22Rv1 (cell line): ENCODE measurements at regions not wholly inside any gene's neighbourhood (a gene's known extent, or its start where the extent isn't known, plus 50 kb on each side); places are given as distances from the start of the nearest gene placed in this dataset.

ENCODE experiments used
- H3K27ac ChIP-seq: fragments of 450-650 bp; 2 replicates; pipeline ENCODE4 v1.5.1; 2017
- ZFX ChIP-seq: fragments of 450-650 bp; IDR thresholded peaks from 2 replicates; pipeline ENCODE4 v1.6.1; 2017; ENCODE audit warnings: antibody characterized with exemption, borderline replicate concordance
- TF ChIP-seq, protein P1 (sequence below): fragments of 450-650 bp; IDR thresholded peaks from 2 replicates; pipeline ENCODE4 v1.5.1; 2017; ENCODE audit warnings: mild to moderate bottlenecking

DNA sequence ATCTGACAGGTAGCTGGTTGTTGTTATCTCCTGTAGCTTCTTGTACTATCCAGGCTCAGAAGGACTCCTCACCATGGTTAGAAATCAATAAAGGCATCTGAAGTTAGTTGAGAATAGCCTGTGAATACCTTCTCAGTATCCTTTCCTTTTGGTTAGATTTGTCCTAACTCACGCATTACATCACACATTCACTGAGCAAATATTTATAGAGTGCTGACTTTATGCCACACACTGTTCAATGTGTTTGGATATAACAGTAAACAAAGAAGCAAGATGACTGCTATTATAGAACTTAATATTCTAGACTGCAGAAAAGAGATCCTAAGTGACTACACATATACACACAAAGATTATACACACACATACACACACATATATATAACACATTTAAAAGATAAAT lies 889.9 kb upstream of the CHAC2 start:
- no peak overlapping the region for H3K27ac ChIP-seq

DNA sequence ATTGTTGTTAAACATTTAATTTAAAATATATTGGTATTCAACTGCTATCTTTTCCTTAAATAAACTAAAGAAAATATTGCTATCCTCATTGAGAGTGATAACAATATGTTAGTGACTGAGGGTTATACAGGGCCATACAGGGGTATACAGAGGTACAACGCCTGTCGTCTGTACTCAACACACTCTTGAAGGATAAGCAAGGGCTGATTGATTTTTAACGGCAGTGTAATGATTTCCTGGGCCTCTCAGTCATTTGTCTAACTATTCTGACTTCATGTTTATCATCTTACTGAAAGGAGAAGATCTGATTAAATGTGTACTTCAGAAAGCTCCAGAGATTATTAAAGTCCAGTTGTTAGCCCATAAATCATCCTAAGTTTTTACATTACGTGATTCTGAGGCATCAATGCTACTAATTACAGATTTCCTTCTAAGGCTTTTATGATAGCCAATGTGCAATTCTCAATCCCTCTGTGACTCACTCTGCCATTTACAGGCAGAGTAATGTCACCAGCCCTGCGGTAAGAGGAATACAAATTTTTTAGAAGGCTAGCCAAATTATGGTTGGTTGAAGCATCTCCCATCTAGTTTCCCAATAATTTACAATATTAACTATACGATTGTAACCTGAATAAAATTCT lies 893.0 kb upstream of the CHAC2 start:
- H3K27ac ChIP-seq = no peak overlapping the region
- TF ChIP-seq ZFX = no peak
- TF ChIP-seq, protein P1, sequence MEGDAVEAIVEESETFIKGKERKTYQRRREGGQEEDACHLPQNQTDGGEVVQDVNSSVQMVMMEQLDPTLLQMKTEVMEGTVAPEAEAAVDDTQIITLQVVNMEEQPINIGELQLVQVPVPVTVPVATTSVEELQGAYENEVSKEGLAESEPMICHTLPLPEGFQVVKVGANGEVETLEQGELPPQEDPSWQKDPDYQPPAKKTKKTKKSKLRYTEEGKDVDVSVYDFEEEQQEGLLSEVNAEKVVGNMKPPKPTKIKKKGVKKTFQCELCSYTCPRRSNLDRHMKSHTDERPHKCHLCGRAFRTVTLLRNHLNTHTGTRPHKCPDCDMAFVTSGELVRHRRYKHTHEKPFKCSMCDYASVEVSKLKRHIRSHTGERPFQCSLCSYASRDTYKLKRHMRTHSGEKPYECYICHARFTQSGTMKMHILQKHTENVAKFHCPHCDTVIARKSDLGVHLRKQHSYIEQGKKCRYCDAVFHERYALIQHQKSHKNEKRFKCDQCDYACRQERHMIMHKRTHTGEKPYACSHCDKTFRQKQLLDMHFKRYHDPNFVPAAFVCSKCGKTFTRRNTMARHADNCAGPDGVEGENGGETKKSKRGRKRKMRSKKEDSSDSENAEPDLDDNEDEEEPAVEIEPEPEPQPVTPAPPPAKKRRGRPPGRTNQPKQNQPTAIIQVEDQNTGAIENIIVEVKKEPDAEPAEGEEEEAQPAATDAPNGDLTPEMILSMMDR = no peak

More for the DNA sequence above, 889.9 kb upstream of the CHAC2 start:
- TF ChIP-seq, protein P1 = no peak
- no peak for TF ChIP-seq ZFX

DNA sequence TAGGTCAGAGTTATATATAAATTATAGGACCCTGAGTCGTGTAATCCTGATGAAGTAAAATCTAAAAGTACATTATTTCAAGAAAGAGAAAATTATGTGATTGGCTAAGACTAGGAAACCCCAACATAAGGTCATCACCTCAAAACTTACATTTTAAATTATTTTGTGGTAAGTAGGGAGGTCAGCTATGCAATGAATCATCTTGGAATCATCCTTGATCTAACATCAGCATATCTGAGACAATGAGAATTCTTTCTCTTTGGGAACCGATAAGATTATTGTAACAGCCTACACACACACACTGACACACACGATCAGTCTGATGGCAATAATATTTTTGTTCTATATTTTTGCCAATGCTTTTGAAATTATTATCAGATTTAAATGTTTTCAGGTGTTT lies 904.8 kb upstream of the CHAC2 start:
- no peak for TF ChIP-seq ZFX
- TF ChIP-seq, protein P1 = no peak
- no peak overlapping the region for H3K27ac ChIP-seq

DNA sequence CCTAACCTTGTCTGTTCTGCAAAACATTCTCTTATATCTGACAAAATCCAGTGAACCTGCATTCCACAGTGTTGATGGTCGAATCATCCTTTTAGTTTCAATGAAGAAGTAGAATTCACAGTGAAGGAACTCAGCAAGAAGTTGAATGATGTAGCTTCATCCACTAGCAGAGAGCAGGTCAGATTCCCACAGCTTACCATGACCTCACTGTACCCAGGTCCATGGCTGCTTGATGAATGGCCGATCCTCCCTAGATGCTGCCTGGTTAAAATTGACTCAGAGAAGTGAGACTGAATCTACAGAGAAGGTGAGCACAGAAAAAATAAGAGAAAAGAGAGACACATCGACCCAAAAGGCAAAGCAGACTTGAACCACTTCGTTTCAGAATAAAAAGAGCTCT lies 906.0 kb upstream of the CHAC2 start:
- no peak for TF ChIP-seq ZFX
- TF ChIP-seq, protein P1 = no peak
- no peak overlapping the region for H3K27ac ChIP-seq

DNA sequence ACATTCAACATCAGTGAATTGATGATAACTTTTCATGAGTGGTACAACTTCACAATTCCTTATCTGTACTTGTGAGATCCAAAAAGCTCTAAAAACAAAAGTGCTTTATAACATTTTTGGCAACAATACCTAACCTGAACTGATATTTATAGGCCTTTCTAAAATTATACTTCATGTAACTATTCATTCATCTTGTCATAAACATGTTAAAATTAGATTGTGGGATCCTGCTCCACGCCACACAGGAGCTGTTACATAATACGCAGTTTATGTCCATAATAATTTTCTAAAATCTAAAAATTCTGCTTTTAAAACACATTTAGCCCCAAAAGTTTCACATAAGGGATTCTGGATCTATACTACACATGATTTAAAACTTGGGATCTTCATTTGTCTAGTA lies 908.5 kb upstream of the CHAC2 start:
- TF ChIP-seq, protein P1 = no peak
- no peak for TF ChIP-seq ZFX

DNA sequence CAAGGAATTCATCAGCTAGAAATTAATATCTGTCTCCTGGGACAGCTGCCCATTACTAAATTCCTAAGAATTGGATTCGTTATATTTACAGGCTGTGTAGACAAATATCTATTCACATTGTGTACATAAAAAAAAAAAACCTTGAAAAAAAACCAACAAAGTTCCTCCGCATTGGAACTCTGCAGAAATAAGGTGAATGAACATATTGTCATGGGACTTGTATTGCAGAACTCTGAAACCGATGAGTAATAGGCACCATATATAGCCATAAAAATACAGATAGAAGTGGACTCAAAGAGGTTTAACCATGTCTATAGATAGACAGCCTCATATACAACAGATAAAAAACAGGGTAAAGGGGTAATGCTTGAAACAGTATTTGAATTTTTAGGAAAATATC lies 909.9 kb upstream of the CHAC2 start:
- H3K27ac ChIP-seq = no peak overlapping the region
- TF ChIP-seq, protein P1 = no peak
- TF ChIP-seq ZFX = no peak

More for the DNA sequence above, 908.5 kb upstream of the CHAC2 start:
- no peak overlapping the region for H3K27ac ChIP-seq

DNA sequence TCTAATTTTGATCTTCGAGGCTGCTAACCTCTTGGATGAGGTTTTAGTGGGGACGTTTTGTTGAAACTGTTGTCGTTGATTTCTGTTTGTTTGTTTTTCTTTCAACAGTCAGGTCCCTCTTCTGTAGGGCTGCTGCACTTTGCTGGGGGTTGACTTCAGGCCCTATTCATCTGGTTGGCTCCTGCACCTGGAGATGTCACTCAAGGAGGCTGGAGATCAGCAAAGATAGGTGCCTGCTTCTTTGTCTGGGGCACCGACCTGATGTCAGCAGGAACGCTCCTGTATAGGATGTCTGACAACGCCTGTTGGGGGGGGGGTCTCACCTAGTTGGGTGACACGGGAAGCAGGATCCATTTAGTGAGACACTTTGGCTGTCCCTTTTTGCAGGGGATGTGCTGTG lies 915.6 kb upstream of the CHAC2 start:
- H3K27ac ChIP-seq = no peak overlapping the region
- TF ChIP-seq, protein P1 = no peak
- TF ChIP-seq ZFX = no peak
